ENCODE measurements at regions not wholly inside any gene's neighbourhood (a gene's known extent, or its start where the extent isn't known, plus 50 kb on each side); places are given as distances from the start of the nearest gene placed in this dataset.

DNA sequence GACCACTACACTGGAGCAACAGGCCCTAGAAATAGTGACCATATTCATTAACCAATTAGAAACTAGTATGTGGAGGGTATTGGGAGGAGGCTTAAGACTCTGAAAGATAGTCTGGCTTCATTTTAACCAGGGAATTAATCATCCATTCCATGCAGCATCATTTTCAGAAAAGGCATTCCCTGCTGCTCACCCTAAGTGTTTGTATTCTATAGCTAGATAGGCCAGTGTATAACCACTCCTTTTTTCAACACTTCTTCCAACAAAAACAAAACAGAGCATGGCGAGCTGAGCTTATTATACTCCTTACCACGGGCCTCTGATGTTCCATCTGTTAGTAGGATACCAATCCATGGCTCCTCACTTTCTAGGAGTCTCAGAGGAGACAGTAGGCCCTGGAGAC is 112.0 kb upstream of the PKDCC start:
- Histone ChIP-seq H3K27ac (no peak overlapping the region), H3K9me3 (no peaks in the 10 kb centered on the region), H3K36me3 (ENCODE audit: insufficient read depth in 1 of 2, low read depth in 1 of 2) (no peaks in the 10 kb centered on the region), H3K4me3 (no peak overlapping the region), H3K27me3 (ENCODE audit: insufficient read depth in 3 of 3, low read length in 2 of 3) (no peaks in the 10 kb centered on the region), H3K4me1 (peaks cover 29% of the 10 kb centered on the region)
- 79 to 82% (median 79%) methylated on average over 2 of the region's 2 CpGs for WGBS, 3 donors
- DNase-seq (no peak), ATAC-seq (no peak)
- TF ChIP-seq, protein P1, sequence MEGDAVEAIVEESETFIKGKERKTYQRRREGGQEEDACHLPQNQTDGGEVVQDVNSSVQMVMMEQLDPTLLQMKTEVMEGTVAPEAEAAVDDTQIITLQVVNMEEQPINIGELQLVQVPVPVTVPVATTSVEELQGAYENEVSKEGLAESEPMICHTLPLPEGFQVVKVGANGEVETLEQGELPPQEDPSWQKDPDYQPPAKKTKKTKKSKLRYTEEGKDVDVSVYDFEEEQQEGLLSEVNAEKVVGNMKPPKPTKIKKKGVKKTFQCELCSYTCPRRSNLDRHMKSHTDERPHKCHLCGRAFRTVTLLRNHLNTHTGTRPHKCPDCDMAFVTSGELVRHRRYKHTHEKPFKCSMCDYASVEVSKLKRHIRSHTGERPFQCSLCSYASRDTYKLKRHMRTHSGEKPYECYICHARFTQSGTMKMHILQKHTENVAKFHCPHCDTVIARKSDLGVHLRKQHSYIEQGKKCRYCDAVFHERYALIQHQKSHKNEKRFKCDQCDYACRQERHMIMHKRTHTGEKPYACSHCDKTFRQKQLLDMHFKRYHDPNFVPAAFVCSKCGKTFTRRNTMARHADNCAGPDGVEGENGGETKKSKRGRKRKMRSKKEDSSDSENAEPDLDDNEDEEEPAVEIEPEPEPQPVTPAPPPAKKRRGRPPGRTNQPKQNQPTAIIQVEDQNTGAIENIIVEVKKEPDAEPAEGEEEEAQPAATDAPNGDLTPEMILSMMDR (IDR thresholded peaks at IDR 0.05): no peak
- intact Hi-C loops (cut with DNase I): no loop called here

DNA sequence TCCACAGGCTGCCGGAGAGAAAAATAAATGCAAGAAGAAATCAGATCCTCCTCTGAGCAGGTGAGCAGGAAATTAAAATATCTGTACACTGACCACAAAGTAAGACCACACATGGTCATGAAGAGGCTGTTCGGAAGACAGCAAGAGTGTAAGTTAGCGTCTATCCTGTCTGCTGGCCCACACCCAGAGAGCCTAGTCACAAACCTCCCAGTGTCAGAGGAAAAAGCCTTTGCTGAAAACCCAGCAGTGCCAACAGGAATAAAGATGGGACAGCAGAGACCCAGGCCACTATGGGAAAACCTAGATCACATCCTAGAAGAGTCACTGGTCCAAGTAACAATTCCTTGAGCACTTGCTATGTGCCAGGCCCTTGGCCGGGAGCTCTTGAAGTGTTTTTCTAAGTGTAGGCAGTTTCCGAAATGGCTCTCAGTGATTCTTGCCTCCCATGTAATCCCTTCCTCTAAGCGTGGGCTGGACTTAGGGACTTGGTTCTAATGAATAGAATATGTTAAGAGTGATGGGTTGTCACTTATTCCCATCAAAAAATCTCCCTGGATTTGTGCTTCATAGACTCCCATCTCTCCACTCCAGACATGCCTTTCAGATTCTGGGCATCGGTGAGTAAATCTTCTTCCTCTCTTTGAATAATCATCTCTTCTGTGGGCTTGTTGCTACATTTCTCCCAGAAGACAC is 110.9 kb upstream of the PKDCC start:
- intact Hi-C loops (cut with DNase I): no loop called here
- WGBS, 3 donors: 79 to 84% (median 80%) methylated on average over 7 of the region's 7 CpGs
- TF ChIP-seq, protein P1 (IDR thresholded peaks at IDR 0.05): no peak
- no peak for ATAC-seq
- no peak for DNase-seq
- Histone ChIP-seq H3K4me1 (peaks cover 18% of the 10 kb centered on the region), H3K27ac (peak overlapping the region; percentile 21), H3K4me3 (no peak overlapping the region), H3K36me3 (ENCODE audit: insufficient read depth in 1 of 2, low read depth in 1 of 2) (no peaks in the 10 kb centered on the region), H3K27me3 (ENCODE audit: insufficient read depth in 3 of 3, low read length in 2 of 3) (no peaks in the 10 kb centered on the region), H3K9me3 (no peaks in the 10 kb centered on the region)

DNA sequence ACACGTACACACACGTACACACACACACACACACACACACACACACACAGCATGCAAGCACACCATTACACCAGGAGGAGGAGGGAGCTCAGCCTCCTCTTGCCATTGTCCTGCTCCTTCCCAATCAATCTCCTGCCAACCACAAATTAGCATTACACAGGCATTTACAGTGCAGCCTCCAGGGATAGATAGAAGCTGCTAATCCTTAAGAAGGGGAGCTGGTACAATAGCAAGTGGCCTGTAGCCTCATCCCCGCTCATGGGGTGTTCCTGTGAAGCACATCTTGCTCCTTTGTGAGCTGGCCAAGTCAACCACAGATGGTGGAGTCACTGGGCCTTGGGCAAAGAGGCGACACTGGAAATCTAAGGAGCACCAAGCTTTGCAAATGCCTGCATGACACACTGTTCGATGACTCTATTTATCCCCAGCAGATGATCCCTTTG is 110.3 kb upstream of the PKDCC start:
- Histone ChIP-seq H3K36me3 (ENCODE audit: insufficient read depth in 1 of 2, low read depth in 1 of 2) (no peaks in the 10 kb centered on the region), H3K9me3 (no peaks in the 10 kb centered on the region), H3K4me1 (peaks cover 14% of the 10 kb centered on the region), H3K27me3 (ENCODE audit: insufficient read depth in 3 of 3, low read length in 2 of 3) (no peaks in the 10 kb centered on the region), H3K27ac (no peak overlapping the region), H3K4me3 (no peak overlapping the region)
- intact Hi-C loops (cut with DNase I): no loop called here
- ATAC-seq (peak in 2 of 4 donors; percentile 14 to 18), DNase-seq (no peak)
- TF ChIP-seq, protein P1 (IDR thresholded peaks at IDR 0.05): no peak
- WGBS, 3 donors: 55 to 68% (median 66%) methylated on average over 5 of the region's 5 CpGs

DNA sequence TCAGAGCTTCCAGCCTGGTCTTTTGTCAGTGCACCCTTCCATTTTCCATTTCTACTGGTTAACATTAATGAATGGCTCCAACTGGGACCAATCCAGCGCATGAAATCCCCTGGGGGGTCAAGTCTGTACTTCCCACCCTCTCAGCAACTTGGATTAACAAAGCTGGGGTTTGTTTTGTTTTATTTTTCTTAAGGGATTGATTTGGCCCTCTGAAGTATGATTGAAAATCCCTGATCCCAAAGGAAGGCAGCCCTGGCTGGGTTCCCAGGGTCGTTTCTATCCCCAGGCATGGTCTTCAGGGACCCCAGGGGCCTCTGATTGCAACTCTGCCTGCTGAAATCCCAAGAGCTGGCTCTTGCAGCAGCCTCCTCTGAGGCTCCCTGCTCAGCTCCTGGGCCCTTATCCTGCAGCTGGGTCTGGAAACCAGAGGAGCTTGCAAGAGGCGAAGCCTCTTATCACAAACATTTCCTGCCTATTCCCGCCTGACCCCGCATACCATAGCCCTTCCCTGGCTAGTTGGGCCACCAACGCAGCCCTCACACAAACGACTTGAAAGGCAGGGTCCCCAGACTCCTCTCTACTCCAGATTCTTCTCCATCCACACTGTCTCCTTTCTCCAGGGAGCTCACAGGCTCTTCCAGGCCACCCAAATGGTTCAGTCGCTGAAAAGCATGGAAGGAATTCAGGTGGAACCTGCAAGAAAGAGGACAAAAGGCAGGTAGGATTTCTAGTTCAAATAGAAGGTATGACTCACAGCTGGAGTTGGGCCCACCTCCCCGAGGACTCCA is 109.7 kb upstream of the PKDCC start:
- H3K9me3 ChIP-seq: no peaks in the 10 kb centered on the region
- DNase-seq (no peak), ATAC-seq (no peak)
- WGBS, 3 donors: 58 to 64% (median 62%) methylated on average over 9 of the region's 9 CpGs
- intact Hi-C loops (cut with DNase I): no loop called here
- no peak overlapping the region for H3K4me3 ChIP-seq
- no peaks in the 10 kb centered on the region for H3K36me3 ChIP-seq (ENCODE audit: insufficient read depth in 1 of 2, low read depth in 1 of 2)
- TF ChIP-seq, protein P1 (IDR thresholded peaks at IDR 0.05): no peak
- H3K27ac ChIP-seq: no peak overlapping the region
- H3K4me1 ChIP-seq: peaks cover 8% of the 10 kb centered on the region
- no peaks in the 10 kb centered on the region for H3K27me3 ChIP-seq (ENCODE audit: insufficient read depth in 3 of 3, low read length in 2 of 3)
